Chondrocyte (in vitro differentiated cells): ENCODE measurements at regions not wholly inside any gene's neighbourhood (a gene's known extent, or its start where the extent isn't known, plus 50 kb on each side); places are given as distances from the start of the nearest gene placed in this dataset.
A peak's percentile ranks its signal among the peaks of the same experiment; 100 is the strongest.

Experiments
- DNase-seq: peaks from one replicate; pipeline ENCODE4 v3.0.0; 2021; ENCODE audit warnings: mixed read lengths, low spot score
- H3K27ac Mint-ChIP-seq: one replicate; pipeline ENCODE4 v1.8.0; 2021; ENCODE audit warnings: mild to moderate bottlenecking, moderate library complexity, mixed read lengths; ENCODE audit not compliant: unreplicated experiment
- H3K27me3 Mint-ChIP-seq: 2 replicates; pipeline ENCODE4 v1.8.0; 2021; ENCODE audit warnings: low read depth, mixed read lengths
- H3K36me3 Mint-ChIP-seq: 2 replicates; pipeline ENCODE4 v1.8.0; 2021; ENCODE audit warnings: low read depth, mixed read lengths
- H3K4me1 Mint-ChIP-seq: 2 replicates; pipeline ENCODE4 v1.8.0; 2021; ENCODE audit warnings: low read depth, mild to moderate bottlenecking, mixed read lengths
- H3K4me3 Mint-ChIP-seq: one replicate; pipeline ENCODE4 v1.8.0; 2021; ENCODE audit warnings: mild to moderate bottlenecking, moderate library complexity, mixed read lengths; ENCODE audit not compliant: unreplicated experiment
- H3K9me3 Mint-ChIP-seq: 2 replicates; pipeline ENCODE4 v1.8.0; 2021; ENCODE audit warnings: low read depth, mixed read lengths
- TF ChIP-seq, protein P1 (sequence below): fragments of 200-600 bp; sonication (generic); IDR thresholded peaks from 2 replicates; pipeline ENCODE4 v1.5.0; 2021; ENCODE audit warnings: antibody characterized with exemption, mild to moderate bottlenecking, moderate library complexity

GRCh38 chr4:126479709-126480108 is 1153.0 kb upstream of the INTU start:
- DNase-seq, result no peak
- Mint-ChIP-seq H3K9me3 (peaks cover 9% of the 10 kb centered on the region), H3K27me3 (peaks cover 2% of the 10 kb centered on the region), H3K36me3 (peaks cover 2% of the 10 kb centered on the region), H3K4me3 (no peak overlapping the region), H3K4me1 (no peaks in the 10 kb centered on the region), H3K27ac (no peak overlapping the region)
- TF ChIP-seq, protein P1, sequence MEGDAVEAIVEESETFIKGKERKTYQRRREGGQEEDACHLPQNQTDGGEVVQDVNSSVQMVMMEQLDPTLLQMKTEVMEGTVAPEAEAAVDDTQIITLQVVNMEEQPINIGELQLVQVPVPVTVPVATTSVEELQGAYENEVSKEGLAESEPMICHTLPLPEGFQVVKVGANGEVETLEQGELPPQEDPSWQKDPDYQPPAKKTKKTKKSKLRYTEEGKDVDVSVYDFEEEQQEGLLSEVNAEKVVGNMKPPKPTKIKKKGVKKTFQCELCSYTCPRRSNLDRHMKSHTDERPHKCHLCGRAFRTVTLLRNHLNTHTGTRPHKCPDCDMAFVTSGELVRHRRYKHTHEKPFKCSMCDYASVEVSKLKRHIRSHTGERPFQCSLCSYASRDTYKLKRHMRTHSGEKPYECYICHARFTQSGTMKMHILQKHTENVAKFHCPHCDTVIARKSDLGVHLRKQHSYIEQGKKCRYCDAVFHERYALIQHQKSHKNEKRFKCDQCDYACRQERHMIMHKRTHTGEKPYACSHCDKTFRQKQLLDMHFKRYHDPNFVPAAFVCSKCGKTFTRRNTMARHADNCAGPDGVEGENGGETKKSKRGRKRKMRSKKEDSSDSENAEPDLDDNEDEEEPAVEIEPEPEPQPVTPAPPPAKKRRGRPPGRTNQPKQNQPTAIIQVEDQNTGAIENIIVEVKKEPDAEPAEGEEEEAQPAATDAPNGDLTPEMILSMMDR, result peak; percentile 11

GRCh38 chr4:126482311-126482710 is 1150.4 kb upstream of the INTU start:
- H3K27me3 Mint-ChIP-seq, result peaks cover 2% of the 10 kb centered on the region
- no peaks in the 10 kb centered on the region for H3K4me1 Mint-ChIP-seq
- H3K4me3 Mint-ChIP-seq, result no peak overlapping the region
- H3K36me3 Mint-ChIP-seq, result no peaks in the 10 kb centered on the region
- H3K27ac Mint-ChIP-seq, result no peak overlapping the region
- no peaks in the 10 kb centered on the region for H3K9me3 Mint-ChIP-seq
- TF ChIP-seq, protein P1, result no peak
- DNase-seq, result no peak

DNA sequence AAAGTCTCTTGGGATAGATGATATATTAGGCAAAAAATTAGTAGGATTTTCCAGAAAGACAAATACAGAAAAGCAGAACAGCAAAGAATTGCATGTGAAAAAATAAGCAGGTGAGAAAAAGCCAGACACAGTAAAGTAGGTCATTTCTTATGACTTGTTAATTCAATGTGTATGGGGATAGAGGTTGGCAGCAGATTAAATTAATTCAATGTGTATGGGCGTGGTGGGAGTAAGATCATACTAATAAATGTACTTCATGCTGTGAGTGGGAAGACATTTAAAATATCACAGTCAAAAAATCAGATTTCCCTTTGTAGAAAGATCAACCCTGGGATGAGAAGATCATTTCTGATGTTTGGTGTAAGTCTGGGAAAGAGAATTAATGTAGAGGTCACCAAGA is 1146.4 kb upstream of the INTU start:
- no peak overlapping the region for H3K4me3 Mint-ChIP-seq
- no peaks in the 10 kb centered on the region for H3K36me3 Mint-ChIP-seq
- H3K4me1 Mint-ChIP-seq, result no peaks in the 10 kb centered on the region
- DNase-seq, result no peak
- TF ChIP-seq, protein P1, result no peak
- no peaks in the 10 kb centered on the region for H3K27me3 Mint-ChIP-seq
- H3K9me3 Mint-ChIP-seq, result peaks cover 2% of the 10 kb centered on the region
- H3K27ac Mint-ChIP-seq, result no peak overlapping the region

- Mint-ChIP-seq H3K27ac (no peak overlapping the region), H3K4me1 (no peaks in the 10 kb centered on the region), H3K36me3 (no peaks in the 10 kb centered on the region), H3K27me3 (no peaks in the 10 kb centered on the region), H3K9me3 (peaks cover 2% of the 10 kb centered on the region), H3K4me3 (no peak overlapping the region)
- TF ChIP-seq, protein P1, result no peak
- no peak for DNase-seq
These were observed 1142.8 kb upstream of the INTU start for GRCh38 chr4:126489826-126490463.

- H3K36me3 Mint-ChIP-seq, result peaks cover 2% of the 10 kb centered on the region
- peaks cover 10% of the 10 kb centered on the region for H3K9me3 Mint-ChIP-seq
- no peaks in the 10 kb centered on the region for H3K4me1 Mint-ChIP-seq
- TF ChIP-seq, protein P1, result no peak
- H3K4me3 Mint-ChIP-seq, result no peak overlapping the region
- no peaks in the 10 kb centered on the region for H3K27me3 Mint-ChIP-seq
- no peak overlapping the region for H3K27ac Mint-ChIP-seq
- DNase-seq, result no peak
These were observed 1137.5 kb upstream of the INTU start for GRCh38 chr4:126495163-126495752.
